Right atrium auricular region (tissue), 2 donors: ENCODE measurements at regions not wholly inside any gene's neighbourhood (a gene's known extent, or its start where the extent isn't known, plus 50 kb on each side); places are given as distances from the start of the nearest gene placed in this dataset.

Experiments
- DNase-seq: peaks from one replicate; pipeline ENCODE4 v3.0.0-alpha.2; 2019; ENCODE audit warnings: low spot score
- H3K27ac ChIP-seq, 2 donors: fragments of 200-600 bp; sonication (generic); 1 replicate in 1 of 2; 2 replicates in 1 of 2; pipeline ENCODE4 v1.5.1; 2016 to 2019
- H3K27me3 ChIP-seq, 2 donors: fragments of 200-600 bp; sonication (generic); one replicate each; pipeline versions ENCODE4 v1.5.1 to v1.6.0; 2017 to 2019
- H3K36me3 ChIP-seq: fragments of 200-600 bp; sonication (generic); one replicate; pipeline ENCODE4 v1.5.1; 2016
- H3K4me1 ChIP-seq, 2 donors: fragments of 200-600 bp; sonication (generic); one replicate each; pipeline versions ENCODE4 v1.5.1 to v1.6.0; 2017 to 2019
- H3K4me3 ChIP-seq, 2 donors: fragments of 200-600 bp; sonication (generic); 1 replicate in 1 of 2; 2 replicates in 1 of 2; pipeline ENCODE4 v1.5.1; 2017 to 2019; ENCODE audit warnings: mild to moderate bottlenecking in 1 of 2, moderate library complexity in 1 of 2
- H3K9me3 ChIP-seq, 2 donors: fragments of 200-600 bp; sonication (generic); one replicate each; pipeline ENCODE4 v1.5.1; 2019
- CTCF ChIP-seq, 2 donors: fragments of 200-600 bp; sonication (generic); IDR thresholded peaks; one replicate each; pipeline ENCODE4 v1.5.1; 2019; ENCODE audit warnings: antibody characterized with exemption in 2 of 2

GRCh38 chr2:12649602-12650400 is 66.9 kb upstream of the TRIB2 start:
- no peak for TF ChIP-seq CTCF (IDR thresholded peaks at IDR 0.05)
- no peaks in the 10 kb centered on the region for H3K4me1 ChIP-seq
- H3K36me3 ChIP-seq: no peaks in the 10 kb centered on the region
- H3K27ac ChIP-seq: no peak overlapping the region
- H3K27me3 ChIP-seq: no peaks in the 10 kb centered on the region
- no peak for DNase-seq
- no peaks in the 10 kb centered on the region for H3K9me3 ChIP-seq
- H3K4me3 ChIP-seq: no peak overlapping the region

GRCh38 chr2:12651641-12652040 is 65.1 kb upstream of the TRIB2 start:
- Histone ChIP-seq H3K4me1 (no peaks in the 10 kb centered on the region), H3K4me3 (no peak overlapping the region), H3K27me3 (no peaks in the 10 kb centered on the region), H3K27ac (no peak overlapping the region), H3K9me3 (no peaks in the 10 kb centered on the region), H3K36me3 (no peaks in the 10 kb centered on the region)
- TF ChIP-seq CTCF (IDR thresholded peaks at IDR 0.05): no peak
- no peak for DNase-seq

GRCh38 chr2:12652723-12653122 is 64.0 kb upstream of the TRIB2 start:
- H3K36me3 ChIP-seq: no peaks in the 10 kb centered on the region
- H3K27ac ChIP-seq: no peak overlapping the region
- TF ChIP-seq CTCF (IDR thresholded peaks at IDR 0.05): no peak
- H3K27me3 ChIP-seq: no peaks in the 10 kb centered on the region
- H3K4me3 ChIP-seq: no peak overlapping the region
- no peaks in the 10 kb centered on the region for H3K4me1 ChIP-seq
- no peaks in the 10 kb centered on the region for H3K9me3 ChIP-seq
- DNase-seq: no peak

GRCh38 chr2:12657560-12657959 is 59.2 kb upstream of the TRIB2 start:
- H3K4me1 ChIP-seq: no peaks in the 10 kb centered on the region
- no peaks in the 10 kb centered on the region for H3K27me3 ChIP-seq
- no peaks in the 10 kb centered on the region for H3K36me3 ChIP-seq
- no peak for TF ChIP-seq CTCF (IDR thresholded peaks at IDR 0.05)
- H3K4me3 ChIP-seq: no peak overlapping the region
- DNase-seq: no peak
- no peak overlapping the region for H3K27ac ChIP-seq
- H3K9me3 ChIP-seq: no peaks in the 10 kb centered on the region

- Histone ChIP-seq H3K27me3 (no peaks in the 10 kb centered on the region), H3K9me3 (no peaks in the 10 kb centered on the region), H3K36me3 (no peaks in the 10 kb centered on the region), H3K4me3 (no peak overlapping the region), H3K4me1 (peaks cover 0 to 5% of the 10 kb centered on the region in 2 donors), H3K27ac (no peak overlapping the region)
- TF ChIP-seq CTCF (IDR thresholded peaks at IDR 0.05): no peak
- DNase-seq: no peak
These were observed 58.3 kb upstream of the TRIB2 start for GRCh38 chr2:12658310-12658945.
